ENCODE measurements at regions not wholly inside any gene's neighbourhood (a gene's known extent, or its start where the extent isn't known, plus 50 kb on each side); places are given as distances from the start of the nearest gene placed in this dataset.
"Not testable (repeated sequence)": the region's sequence is repeated elsewhere in the genome, so short reads cannot be mapped to it uniquely, and the experiment has no call there.

GRCh38 chr17:65297916-65298315, 160.7 kb downstream of the RGS9 start:
- H3K27me3 ChIP-seq: no peaks in the 10 kb centered on the region
- H3K4me1 ChIP-seq: no peaks in the 10 kb centered on the region
- no peak overlapping the region for H3K4me3 ChIP-seq
- intact Hi-C loops (cut with DNase I; ENCODE audit: low total_unique reads): no loop called here
- H3K27ac ChIP-seq: no peak overlapping the region
- TF ChIP-seq CTCF (IDR thresholded peaks at IDR 0.05) (no peak), POLR2AphosphoS5 (IDR thresholded peaks at IDR 0.05) (no peak), POLR2A (IDR thresholded peaks at IDR 0.05) (no peak)
- H3K9me3 ChIP-seq: no peaks in the 10 kb centered on the region
- no peaks in the 10 kb centered on the region for H3K36me3 ChIP-seq
- no peak for DNase-seq (ENCODE audit: low spot score in 2 of 2)

- no peak overlapping the region for H3K4me3 ChIP-seq
- no peak overlapping the region for H3K27ac ChIP-seq
- no peaks in the 10 kb centered on the region for H3K36me3 ChIP-seq
- TF ChIP-seq POLR2A (IDR thresholded peaks at IDR 0.05): no peak
- no peak for TF ChIP-seq CTCF (IDR thresholded peaks at IDR 0.05)
- no peak for TF ChIP-seq POLR2AphosphoS5 (IDR thresholded peaks at IDR 0.05)
- H3K4me1 ChIP-seq: no peaks in the 10 kb centered on the region
- no peak for DNase-seq (ENCODE audit: low spot score in 2 of 2)
- intact Hi-C loops (cut with DNase I; ENCODE audit: low total_unique reads): no loop called here
- H3K27me3 ChIP-seq: no peaks in the 10 kb centered on the region
- H3K9me3 ChIP-seq: no peaks in the 10 kb centered on the region
Measured at GRCh38 chr17:65297384-65297783, 160.2 kb downstream of the RGS9 start.

- peak in 1 of 2 donors; percentile 26 for DNase-seq (ENCODE audit: low spot score in 2 of 2)
- no peak overlapping the region for H3K4me3 ChIP-seq
- no peaks in the 10 kb centered on the region for H3K9me3 ChIP-seq
Measured at GRCh38 chr17:65294181-65294719, 157.1 kb downstream of the RGS9 start.

GRCh38 chr17:65293584-65294180, 156.5 kb downstream of the RGS9 start:
- Histone ChIP-seq H3K9me3 (no peaks in the 10 kb centered on the region), H3K27ac (no peak overlapping the region), H3K4me3 (no peak overlapping the region), H3K27me3 (no peaks in the 10 kb centered on the region), H3K36me3 (no peaks in the 10 kb centered on the region), H3K4me1 (no peaks in the 10 kb centered on the region)
- TF ChIP-seq CTCF (IDR thresholded peaks at IDR 0.05): no peak
- no peak for TF ChIP-seq POLR2A (IDR thresholded peaks at IDR 0.05)
- no peak for TF ChIP-seq POLR2AphosphoS5 (IDR thresholded peaks at IDR 0.05)
- no peak for DNase-seq (ENCODE audit: low spot score in 2 of 2)
- intact Hi-C loops (cut with DNase I; ENCODE audit: low total_unique reads): no loop called here

More at GRCh38 chr17:65294181-65294719, 157.1 kb downstream of the RGS9 start:
- no peak overlapping the region for H3K27ac ChIP-seq
- intact Hi-C loops (cut with DNase I; ENCODE audit: low total_unique reads): no loop called here
- H3K4me1 ChIP-seq: no peaks in the 10 kb centered on the region
- TF ChIP-seq CTCF (IDR thresholded peaks at IDR 0.05): peak; percentile 49 to 72 (median 66)
- TF ChIP-seq POLR2AphosphoS5 (IDR thresholded peaks at IDR 0.05): no peak
- TF ChIP-seq POLR2A (IDR thresholded peaks at IDR 0.05): no peak
- no peaks in the 10 kb centered on the region for H3K27me3 ChIP-seq
- no peaks in the 10 kb centered on the region for H3K36me3 ChIP-seq

GRCh38 chr17:65292430-65292829, 155.3 kb downstream of the RGS9 start:
- no peaks in the 10 kb centered on the region for H3K27me3 ChIP-seq
- intact Hi-C loops (cut with DNase I; ENCODE audit: low total_unique reads): no loop called here
- H3K36me3 ChIP-seq: no peaks in the 10 kb centered on the region
- no peaks in the 10 kb centered on the region for H3K9me3 ChIP-seq
- no peak for DNase-seq (ENCODE audit: low spot score in 2 of 2)
- no peak for TF ChIP-seq POLR2AphosphoS5 (IDR thresholded peaks at IDR 0.05)
- TF ChIP-seq POLR2A (IDR thresholded peaks at IDR 0.05): no peak
- TF ChIP-seq CTCF (IDR thresholded peaks at IDR 0.05): no peak
- no peak overlapping the region for H3K4me3 ChIP-seq
- no peak overlapping the region for H3K27ac ChIP-seq
- no peaks in the 10 kb centered on the region for H3K4me1 ChIP-seq

- intact Hi-C loops (cut with DNase I; ENCODE audit: low total_unique reads): not testable (repeated sequence)
Measured at GRCh38 chr17:65291301-65291700, 154.1 kb downstream of the RGS9 start.

More at GRCh38 chr17:65291301-65291700, 154.1 kb downstream of the RGS9 start:
- H3K27ac ChIP-seq; H3K4me1 ChIP-seq; H3K4me3 ChIP-seq; DNase-seq (ENCODE audit: low spot score in 2 of 2); H3K36me3 ChIP-seq; H3K27me3 ChIP-seq; H3K9me3 ChIP-seq: not testable (repeated sequence)

Measured in breast epithelium (tissue), 4 donors.